NB4 (cell line): ENCODE measurements at regions not wholly inside any gene's neighbourhood (a gene's known extent, or its start where the extent isn't known, plus 50 kb on each side); places are given as distances from the start of the nearest gene placed in this dataset.

Experiments used
- DNase-seq: peaks from one replicate; pipeline ENCODE4 v3.0.0; 2010; ENCODE audit warnings: low read depth
- H3K4me3 ChIP-seq: one replicate; pipeline ENCODE4 v1.5.1; 2011; ENCODE audit warnings: mild to moderate bottlenecking, low read depth, low read length, moderate library complexity
- CTCF ChIP-seq: IDR thresholded peaks from one replicate; pipeline ENCODE4 v1.5.1; 2012; ENCODE audit warnings: low read depth, low read length
- MAX ChIP-seq: IDR thresholded peaks from 2 replicates; pipeline ENCODE4 v1.6.1; 2011; ENCODE audit warnings: low read depth, low read length
- MYC ChIP-seq: IDR thresholded peaks from 2 replicates; pipeline ENCODE4 v1.6.1; 2011; ENCODE audit warnings: low read depth, low read length
- POLR2A ChIP-seq: IDR thresholded peaks from 2 replicates; pipeline ENCODE4 v1.6.1; 2011; ENCODE audit warnings: mild to moderate bottlenecking; ENCODE audit not compliant: insufficient read length; ENCODE audit errors: extremely low read depth

DNA sequence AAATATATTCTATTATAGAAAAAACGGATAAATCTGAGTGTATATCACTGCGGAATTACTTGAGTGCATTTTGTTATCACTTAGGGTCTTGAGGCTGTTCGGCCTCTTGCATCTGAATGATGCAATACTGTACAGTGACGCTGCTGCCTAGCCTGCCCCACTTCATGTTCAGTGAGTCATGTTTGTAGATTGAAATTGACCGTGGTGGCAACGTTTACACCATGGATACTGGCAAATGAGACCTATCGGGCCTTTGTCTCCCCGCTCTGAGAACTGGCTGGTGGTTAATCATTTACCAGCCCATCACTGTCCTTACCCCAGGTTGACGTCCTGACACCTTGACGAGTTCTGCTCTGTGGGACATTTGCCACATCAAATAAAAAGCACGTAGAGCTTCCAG, 510.1 kb upstream of the ADAMTS16 start:
- H3K4me3 ChIP-seq: no peak overlapping the region
- no peak for TF ChIP-seq POLR2A
- TF ChIP-seq MAX: no peak
- no peak for TF ChIP-seq MYC
- TF ChIP-seq CTCF: no peak
- DNase-seq: peak; percentile 26

- DNase-seq: no peak
- H3K4me3 ChIP-seq: no peak overlapping the region
- TF ChIP-seq POLR2A (no peak), CTCF (no peak)
These were observed 505.8 kb upstream of the ADAMTS16 start for GRCh38 chr5:4634342-4634741.

DNA sequence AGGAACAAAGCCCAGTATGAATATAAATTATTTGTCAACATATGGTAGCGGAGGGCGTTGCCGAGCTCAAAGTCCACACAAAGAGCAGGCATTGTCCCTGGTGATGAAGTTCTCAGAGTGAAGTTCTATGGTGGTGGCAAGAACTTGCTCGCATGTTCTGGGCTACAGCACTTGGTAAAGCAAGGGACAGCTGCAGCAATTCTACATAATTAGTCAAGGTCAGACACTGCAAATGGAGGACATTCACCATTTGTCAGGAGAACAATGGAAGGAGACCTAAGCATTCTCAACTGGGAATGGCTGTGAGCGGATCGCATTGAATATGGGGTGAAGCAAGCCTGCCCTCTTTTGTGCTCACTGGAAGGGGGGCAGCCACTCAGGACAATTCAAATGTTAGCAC, 503.8 kb upstream of the ADAMTS16 start:
- DNase-seq: no peak

GRCh38 chr5:4639946-4640345, 500.2 kb upstream of the ADAMTS16 start:
- H3K4me3 ChIP-seq: no peak overlapping the region
- DNase-seq: no peak
- no peak for TF ChIP-seq POLR2A
- no peak for TF ChIP-seq MYC
- TF ChIP-seq MAX: no peak
- no peak for TF ChIP-seq CTCF

More for the DNA sequence above, 503.8 kb upstream of the ADAMTS16 start:
- no peak overlapping the region for H3K4me3 ChIP-seq
- TF ChIP-seq CTCF (no peak), MAX (no peak), MYC (no peak), POLR2A (no peak)

DNA sequence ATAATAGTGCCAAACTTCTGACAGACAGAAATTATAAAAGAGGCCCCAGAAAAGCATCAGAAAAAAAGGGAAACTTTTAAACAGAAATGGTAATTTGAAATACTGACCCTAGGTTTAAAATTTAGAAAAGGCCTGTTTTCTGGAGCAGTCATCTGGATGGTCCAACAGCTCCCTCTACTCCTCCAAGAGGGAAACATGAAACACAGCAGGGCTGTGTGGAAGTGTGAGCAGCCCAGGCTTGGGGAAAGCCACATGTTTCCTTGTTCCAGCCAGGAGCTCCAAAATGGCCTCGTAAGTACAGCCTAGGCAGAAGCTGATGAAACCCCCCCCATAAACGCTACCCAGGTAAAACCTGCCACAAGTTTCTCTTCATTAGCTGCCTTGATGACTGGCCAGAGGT, 499.3 kb upstream of the ADAMTS16 start:
- no peak for DNase-seq

DNA sequence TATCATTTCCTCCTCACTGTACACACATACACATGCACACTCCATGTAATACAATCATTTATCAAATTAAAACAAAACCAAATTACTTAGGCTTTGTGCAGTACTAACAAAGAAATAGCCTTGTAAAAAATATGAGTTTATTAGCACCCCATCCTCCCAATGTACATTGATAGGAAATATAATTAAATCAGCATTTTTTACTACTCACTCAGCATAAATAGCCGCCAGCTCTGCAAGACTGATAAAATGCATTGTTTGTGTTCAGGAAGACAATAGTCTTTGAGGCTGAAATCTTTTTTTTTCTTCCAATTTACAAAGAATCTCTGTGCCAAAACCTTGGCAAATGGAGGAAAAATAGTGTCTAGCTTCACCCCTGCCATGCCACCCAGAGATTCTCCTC, 497.6 kb upstream of the ADAMTS16 start:
- TF ChIP-seq MYC: no peak
- no peak for DNase-seq
- H3K4me3 ChIP-seq: no peak overlapping the region

More for the DNA sequence above, 499.3 kb upstream of the ADAMTS16 start:
- H3K4me3 ChIP-seq: no peak overlapping the region
- TF ChIP-seq MYC (no peak), MAX (0 out of 2 replicates have a peak, but pooled peaks have one; percentile 25)

DNA sequence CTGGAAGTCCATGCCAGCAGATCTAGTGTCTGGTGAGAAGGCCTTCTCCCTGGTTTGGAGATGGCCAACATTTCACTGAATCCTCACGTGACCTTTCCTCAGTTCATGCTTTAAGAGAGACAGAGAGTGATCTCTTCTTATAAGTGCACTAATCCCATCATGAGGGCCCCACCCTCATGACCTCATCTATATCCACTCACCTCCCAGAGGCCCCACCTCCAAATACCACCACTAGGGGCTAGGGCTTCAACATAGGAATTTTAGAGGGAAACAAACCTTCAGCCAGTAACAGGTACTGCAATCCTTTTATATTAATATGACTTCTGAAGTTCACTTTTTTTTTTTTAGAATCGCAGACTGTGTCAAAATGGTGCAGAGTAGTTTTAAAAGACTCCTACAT, 496.9 kb upstream of the ADAMTS16 start:
- no peak for DNase-seq
- TF ChIP-seq MYC: no peak
- TF ChIP-seq POLR2A: no peak
- TF ChIP-seq CTCF: no peak

More for the DNA sequence above, 496.9 kb upstream of the ADAMTS16 start:
- H3K4me3 ChIP-seq: no peak overlapping the region
